ENCODE measurements at regions not wholly inside any gene's neighbourhood (a gene's known extent, or its start where the extent isn't known, plus 50 kb on each side); places are given as distances from the start of the nearest gene placed in this dataset.

- TF ChIP-seq CTCF (IDR thresholded peaks at IDR 0.05) (no peak), EP300 (IDR thresholded peaks at IDR 0.05) (no peak), POLR2AphosphoS5 (IDR thresholded peaks at IDR 0.05) (no peak)
Observed at GRCh38 chr3:22843854-22844253, 359.3 kb upstream of the UBE2E2 start.

Measured in gastroesophageal sphincter (tissue), 3 donors.